ENCODE measurements at regions not wholly inside any gene's neighbourhood (a gene's known extent, or its start where the extent isn't known, plus 50 kb on each side); places are given as distances from the start of the nearest gene placed in this dataset.

GRCh38 chr10:61547297-61547696, 94.1 kb upstream of the TMEM26 start:
- TF ChIP-seq, protein P1, sequence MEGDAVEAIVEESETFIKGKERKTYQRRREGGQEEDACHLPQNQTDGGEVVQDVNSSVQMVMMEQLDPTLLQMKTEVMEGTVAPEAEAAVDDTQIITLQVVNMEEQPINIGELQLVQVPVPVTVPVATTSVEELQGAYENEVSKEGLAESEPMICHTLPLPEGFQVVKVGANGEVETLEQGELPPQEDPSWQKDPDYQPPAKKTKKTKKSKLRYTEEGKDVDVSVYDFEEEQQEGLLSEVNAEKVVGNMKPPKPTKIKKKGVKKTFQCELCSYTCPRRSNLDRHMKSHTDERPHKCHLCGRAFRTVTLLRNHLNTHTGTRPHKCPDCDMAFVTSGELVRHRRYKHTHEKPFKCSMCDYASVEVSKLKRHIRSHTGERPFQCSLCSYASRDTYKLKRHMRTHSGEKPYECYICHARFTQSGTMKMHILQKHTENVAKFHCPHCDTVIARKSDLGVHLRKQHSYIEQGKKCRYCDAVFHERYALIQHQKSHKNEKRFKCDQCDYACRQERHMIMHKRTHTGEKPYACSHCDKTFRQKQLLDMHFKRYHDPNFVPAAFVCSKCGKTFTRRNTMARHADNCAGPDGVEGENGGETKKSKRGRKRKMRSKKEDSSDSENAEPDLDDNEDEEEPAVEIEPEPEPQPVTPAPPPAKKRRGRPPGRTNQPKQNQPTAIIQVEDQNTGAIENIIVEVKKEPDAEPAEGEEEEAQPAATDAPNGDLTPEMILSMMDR (IDR thresholded peaks at IDR 0.05; ENCODE audit: extremely low read depth, missing control alignments) = no peak
- no peak for DNase-seq (ENCODE audit: low spot score)

DNA sequence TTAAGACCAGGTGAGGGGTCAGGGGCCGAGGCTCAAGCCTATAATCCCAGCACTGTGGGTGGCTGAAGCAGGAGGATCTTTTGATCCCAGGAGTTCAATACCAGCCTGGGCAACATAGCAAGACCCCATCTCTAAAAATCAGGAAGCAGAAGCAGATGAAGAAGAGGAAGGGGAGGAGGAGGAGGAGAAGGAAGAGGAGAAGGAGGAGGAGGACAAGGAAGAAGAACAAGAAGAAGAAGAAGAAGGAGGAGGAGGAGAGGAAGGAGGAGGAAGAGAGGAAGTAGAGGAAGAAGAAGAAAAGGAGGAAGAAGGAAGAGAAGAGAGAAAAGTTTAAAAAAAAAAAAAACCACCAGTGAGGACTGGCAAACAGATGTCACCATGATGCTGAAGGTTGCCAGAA, 92.0 kb upstream of the TMEM26 start:
- DNase-seq (ENCODE audit: low spot score) = no peak
- TF ChIP-seq, protein P1 (IDR thresholded peaks at IDR 0.05; ENCODE audit: extremely low read depth, missing control alignments) = no peak

DNA sequence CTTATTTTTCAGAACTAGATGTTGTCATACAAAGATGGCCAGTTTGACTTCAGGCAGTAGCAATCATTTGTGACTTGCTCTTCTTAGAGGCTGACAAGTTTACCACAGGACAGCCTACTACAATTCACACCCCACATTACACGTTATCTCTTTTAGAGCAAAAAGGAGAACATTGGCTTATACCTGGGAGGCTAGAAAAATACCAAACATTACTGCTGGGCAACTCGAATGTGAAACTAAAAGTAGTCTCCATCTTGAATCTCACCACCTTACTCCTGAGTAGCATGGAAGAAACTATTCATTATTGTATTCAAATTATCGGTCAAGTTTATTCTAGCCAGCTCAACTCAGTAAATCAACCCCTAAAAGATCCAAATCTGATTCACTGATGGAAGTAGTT, 90.7 kb upstream of the TMEM26 start:
- TF ChIP-seq, protein P1 (IDR thresholded peaks at IDR 0.05; ENCODE audit: extremely low read depth, missing control alignments) = no peak

DNA sequence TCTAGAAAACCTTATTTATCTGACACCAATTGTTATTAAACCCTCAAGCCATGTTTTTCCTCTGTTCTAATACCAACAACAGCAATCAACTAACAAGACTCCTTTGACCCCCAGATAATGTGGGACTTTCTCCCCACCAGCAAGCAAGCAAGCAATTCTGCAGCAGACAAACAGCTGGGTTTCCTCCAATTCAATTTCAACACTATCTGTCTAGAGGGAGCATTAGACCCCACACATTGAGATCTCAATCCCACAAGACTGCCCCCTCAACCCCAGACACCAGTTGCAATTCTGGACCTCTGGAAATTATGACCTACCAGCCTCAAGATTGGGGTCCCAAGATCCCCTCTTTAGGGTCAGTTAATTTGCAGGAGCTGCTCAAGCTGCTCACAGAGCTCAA, 89.4 kb upstream of the TMEM26 start:
- no peak for DNase-seq (ENCODE audit: low spot score)
- TF ChIP-seq, protein P1 (IDR thresholded peaks at IDR 0.05; ENCODE audit: extremely low read depth, missing control alignments) = no peak

More for the DNA sequence above, 90.7 kb upstream of the TMEM26 start:
- DNase-seq (ENCODE audit: low spot score) = no peak

- TF ChIP-seq, protein P1 (IDR thresholded peaks at IDR 0.05; ENCODE audit: extremely low read depth, missing control alignments) = no peak
- no peak for DNase-seq (ENCODE audit: low spot score)
These were observed 88.8 kb upstream of the TMEM26 start for GRCh38 chr10:61541960-61542359.

- DNase-seq (ENCODE audit: low spot score) = no peak
- TF ChIP-seq, protein P1 (IDR thresholded peaks at IDR 0.05; ENCODE audit: extremely low read depth, missing control alignments) = no peak
These were observed 86.7 kb upstream of the TMEM26 start for GRCh38 chr10:61539876-61540275.

GRCh38 chr10:61529208-61529607, 76.0 kb upstream of the TMEM26 start:
- TF ChIP-seq, protein P1 (IDR thresholded peaks at IDR 0.05; ENCODE audit: extremely low read depth, missing control alignments) = no peak
- DNase-seq (ENCODE audit: low spot score) = no peak
